Right atrium auricular region (tissue), 2 donors: ENCODE measurements at regions not wholly inside any gene's neighbourhood (a gene's known extent, or its start where the extent isn't known, plus 50 kb on each side); places are given as distances from the start of the nearest gene placed in this dataset.

Experiments
- DNase-seq: peaks from one replicate; pipeline ENCODE4 v3.0.0-alpha.2; 2019; ENCODE audit warnings: low spot score
- H3K27ac ChIP-seq, 2 donors: fragments of 200-600 bp; sonication (generic); 1 replicate in 1 of 2; 2 replicates in 1 of 2; pipeline ENCODE4 v1.5.1; 2016 to 2019
- H3K27me3 ChIP-seq, 2 donors: fragments of 200-600 bp; sonication (generic); one replicate each; pipeline versions ENCODE4 v1.5.1 to v1.6.0; 2017 to 2019
- H3K36me3 ChIP-seq: fragments of 200-600 bp; sonication (generic); one replicate; pipeline ENCODE4 v1.5.1; 2016
- H3K4me1 ChIP-seq, 2 donors: fragments of 200-600 bp; sonication (generic); one replicate each; pipeline versions ENCODE4 v1.5.1 to v1.6.0; 2017 to 2019
- H3K4me3 ChIP-seq, 2 donors: fragments of 200-600 bp; sonication (generic); 1 replicate in 1 of 2; 2 replicates in 1 of 2; pipeline ENCODE4 v1.5.1; 2017 to 2019; ENCODE audit warnings: mild to moderate bottlenecking in 1 of 2, moderate library complexity in 1 of 2
- H3K9me3 ChIP-seq, 2 donors: fragments of 200-600 bp; sonication (generic); one replicate each; pipeline ENCODE4 v1.5.1; 2019
- CTCF ChIP-seq, 2 donors: fragments of 200-600 bp; sonication (generic); IDR thresholded peaks; one replicate each; pipeline ENCODE4 v1.5.1; 2019; ENCODE audit warnings: antibody characterized with exemption in 2 of 2

- no peaks in the 10 kb centered on the region for H3K4me1 ChIP-seq
- no peaks in the 10 kb centered on the region for H3K27me3 ChIP-seq
- no peak for DNase-seq
- H3K9me3 ChIP-seq = no peaks in the 10 kb centered on the region
- H3K4me3 ChIP-seq = no peak overlapping the region
- no peaks in the 10 kb centered on the region for H3K36me3 ChIP-seq
- no peak for TF ChIP-seq CTCF (IDR thresholded peaks at IDR 0.05)
- no peak overlapping the region for H3K27ac ChIP-seq
These were observed 1495.8 kb upstream of the TMEFF2 start for GRCh38 chr2:193690572-193690971.

- no peak for TF ChIP-seq CTCF (IDR thresholded peaks at IDR 0.05)
- H3K4me1 ChIP-seq = no peaks in the 10 kb centered on the region
- H3K4me3 ChIP-seq = no peak overlapping the region
- no peak overlapping the region for H3K27ac ChIP-seq
- DNase-seq = no peak
- H3K36me3 ChIP-seq = no peaks in the 10 kb centered on the region
- no peaks in the 10 kb centered on the region for H3K9me3 ChIP-seq
- H3K27me3 ChIP-seq = no peaks in the 10 kb centered on the region
These were observed 1492.5 kb upstream of the TMEFF2 start for GRCh38 chr2:193687195-193687594.

GRCh38 chr2:193679847-193680246, 1485.1 kb upstream of the TMEFF2 start:
- TF ChIP-seq CTCF (IDR thresholded peaks at IDR 0.05) = no peak
- no peaks in the 10 kb centered on the region for H3K36me3 ChIP-seq
- no peaks in the 10 kb centered on the region for H3K9me3 ChIP-seq
- H3K4me3 ChIP-seq = no peak overlapping the region
- H3K27ac ChIP-seq = no peak overlapping the region
- H3K27me3 ChIP-seq = no peaks in the 10 kb centered on the region
- no peaks in the 10 kb centered on the region for H3K4me1 ChIP-seq
- DNase-seq = no peak

- no peak for DNase-seq
- TF ChIP-seq CTCF (IDR thresholded peaks at IDR 0.05) = no peak
- no peaks in the 10 kb centered on the region for H3K27me3 ChIP-seq
These were observed 1475.7 kb upstream of the TMEFF2 start for GRCh38 chr2:193670478-193670877.

GRCh38 chr2:193668557-193669323, 1474.0 kb upstream of the TMEFF2 start:
- no peak for TF ChIP-seq CTCF (IDR thresholded peaks at IDR 0.05)
- no peaks in the 10 kb centered on the region for H3K9me3 ChIP-seq
- DNase-seq = no peak
- no peak overlapping the region for H3K27ac ChIP-seq
- H3K27me3 ChIP-seq = no peaks in the 10 kb centered on the region
- no peaks in the 10 kb centered on the region for H3K4me1 ChIP-seq
- H3K4me3 ChIP-seq = no peak overlapping the region
- H3K36me3 ChIP-seq = no peaks in the 10 kb centered on the region

More at GRCh38 chr2:193670478-193670877, 1475.7 kb upstream of the TMEFF2 start:
- Histone ChIP-seq H3K36me3 (no peaks in the 10 kb centered on the region), H3K4me3 (no peak overlapping the region), H3K9me3 (no peaks in the 10 kb centered on the region), H3K27ac (no peak overlapping the region), H3K4me1 (no peaks in the 10 kb centered on the region)

GRCh38 chr2:193627927-193628272, 1433.2 kb upstream of the TMEFF2 start:
- H3K36me3 ChIP-seq = no peaks in the 10 kb centered on the region
- no peak overlapping the region for H3K4me3 ChIP-seq
- no peaks in the 10 kb centered on the region for H3K4me1 ChIP-seq
- no peak overlapping the region for H3K27ac ChIP-seq
- TF ChIP-seq CTCF (IDR thresholded peaks at IDR 0.05) = no peak
- no peak for DNase-seq
- no peaks in the 10 kb centered on the region for H3K9me3 ChIP-seq
- H3K27me3 ChIP-seq = no peaks in the 10 kb centered on the region
